GM12865 (cell line): ENCODE measurements at regions not wholly inside any gene's neighbourhood (a gene's known extent, or its start where the extent isn't known, plus 50 kb on each side); places are given as distances from the start of the nearest gene placed in this dataset.

ENCODE experiments used
- DNase-seq: peaks from one replicate; pipeline ENCODE4 v3.0.0; 2010; ENCODE audit warnings: low read depth
- H3K4me3 ChIP-seq: 2 replicates; pipeline ENCODE4 v1.5.1; 2011; ENCODE audit warnings: mild to moderate bottlenecking, low read depth, low read length, control low read depth
- TF ChIP-seq, protein P1 (sequence below): IDR thresholded peaks from 2 replicates; pipeline ENCODE4 v1.5.1; 2011; ENCODE audit warnings: low read length, control low read depth, low read depth, inconsistent platforms; ENCODE audit not compliant: insufficient read depth; ENCODE audit errors: missing control alignments

DNA sequence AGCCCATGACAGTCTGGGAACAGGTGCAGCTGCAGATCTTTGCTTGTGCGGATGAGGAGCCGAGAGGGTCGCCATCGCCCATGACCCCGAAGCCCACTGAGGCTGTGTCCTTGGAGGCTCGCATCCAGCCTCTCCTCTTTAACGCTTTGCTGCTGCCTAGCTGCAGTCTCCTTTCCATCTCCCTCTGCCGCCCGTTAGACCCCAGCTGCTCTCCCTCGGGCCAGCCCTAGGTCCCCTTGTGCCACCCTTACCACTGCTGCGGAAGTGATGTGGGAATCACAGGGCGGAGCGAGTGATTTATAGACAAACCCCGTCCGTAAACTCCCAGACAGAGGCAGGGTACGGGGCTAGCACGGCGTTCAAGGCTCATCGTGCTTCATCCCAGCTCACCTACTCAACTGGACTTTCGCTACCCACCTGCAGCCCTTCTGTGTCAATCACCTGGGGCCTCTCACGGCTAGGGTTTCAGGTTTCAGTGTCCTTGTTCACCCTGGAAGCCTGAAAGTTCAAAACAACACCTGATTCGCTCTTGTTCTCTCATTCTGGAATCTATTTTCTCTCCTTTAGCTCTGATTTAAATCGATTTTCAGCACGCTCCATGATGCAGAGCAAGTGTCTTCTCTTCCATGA, 76.1 kb downstream of the PAX1 start:
- TF ChIP-seq, protein P1, sequence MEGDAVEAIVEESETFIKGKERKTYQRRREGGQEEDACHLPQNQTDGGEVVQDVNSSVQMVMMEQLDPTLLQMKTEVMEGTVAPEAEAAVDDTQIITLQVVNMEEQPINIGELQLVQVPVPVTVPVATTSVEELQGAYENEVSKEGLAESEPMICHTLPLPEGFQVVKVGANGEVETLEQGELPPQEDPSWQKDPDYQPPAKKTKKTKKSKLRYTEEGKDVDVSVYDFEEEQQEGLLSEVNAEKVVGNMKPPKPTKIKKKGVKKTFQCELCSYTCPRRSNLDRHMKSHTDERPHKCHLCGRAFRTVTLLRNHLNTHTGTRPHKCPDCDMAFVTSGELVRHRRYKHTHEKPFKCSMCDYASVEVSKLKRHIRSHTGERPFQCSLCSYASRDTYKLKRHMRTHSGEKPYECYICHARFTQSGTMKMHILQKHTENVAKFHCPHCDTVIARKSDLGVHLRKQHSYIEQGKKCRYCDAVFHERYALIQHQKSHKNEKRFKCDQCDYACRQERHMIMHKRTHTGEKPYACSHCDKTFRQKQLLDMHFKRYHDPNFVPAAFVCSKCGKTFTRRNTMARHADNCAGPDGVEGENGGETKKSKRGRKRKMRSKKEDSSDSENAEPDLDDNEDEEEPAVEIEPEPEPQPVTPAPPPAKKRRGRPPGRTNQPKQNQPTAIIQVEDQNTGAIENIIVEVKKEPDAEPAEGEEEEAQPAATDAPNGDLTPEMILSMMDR, result no peak
- DNase-seq, result no peak

GRCh38 chr20:21780528-21780927, 75.1 kb downstream of the PAX1 start:
- no peak for DNase-seq
- no peak overlapping the region for H3K4me3 ChIP-seq
- TF ChIP-seq, protein P1, result no peak

More for the DNA sequence above, 76.1 kb downstream of the PAX1 start:
- H3K4me3 ChIP-seq, result no peak overlapping the region
